ENCODE measurements at regions not wholly inside any gene's neighbourhood (a gene's known extent, or its start where the extent isn't known, plus 50 kb on each side); places are given as distances from the start of the nearest gene placed in this dataset.

GRCh38 chr3:27813255-27813654, 91.1 kb upstream of the EOMES start:
- TF ChIP-seq CTCF (IDR thresholded peaks at IDR 0.05 in 8 of 11, conservative IDR thresholded peaks at IDR 0.05 in 3 of 11) = no peak
- no peak for TF ChIP-seq POLR2AphosphoS5 (IDR thresholded peaks at IDR 0.05)
- TF ChIP-seq POLR2A (IDR thresholded peaks at IDR 0.05) = no peak
